Body of pancreas (tissue), 4 donors: ENCODE measurements at regions not wholly inside any gene's neighbourhood (a gene's known extent, or its start where the extent isn't known, plus 50 kb on each side); places are given as distances from the start of the nearest gene placed in this dataset.

Source experiments
- ATAC-seq: fragments of 150-250 bp; one replicate; pipeline ENCODE4 v1.9.1; 2016
- DNase-seq, 4 donors: peaks; one replicate each; pipeline ENCODE4 v3.0.0-alpha.2; 2019
- H3K27ac ChIP-seq, 4 donors: fragments of 200-600 bp; sonication (generic); 1 replicate in 3 of 4; 2 replicates in 1 of 4; pipeline versions ENCODE4 v1.5.1 to v1.6.1; 2016 to 2019; ENCODE audit warnings: mild to moderate bottlenecking in 1 of 4, mixed read lengths in 1 of 4, moderate library complexity in 1 of 4
- H3K27me3 ChIP-seq, 2 donors: fragments of 200-600 bp; sonication (generic); one replicate each; pipeline ENCODE4 v1.6.0; 2016; ENCODE audit warnings: mild to moderate bottlenecking in 1 of 2
- H3K36me3 ChIP-seq, 2 donors: fragments of 200-600 bp; sonication (generic); replicated peaks in 1 of 2; 2 replicates each; pipeline ENCODE4 v1.5.1; 2016; ENCODE audit warnings: low read depth in 2 of 2; ENCODE audit not compliant: insufficient read depth in 1 of 2
- H3K4me1 ChIP-seq: fragments of 200-600 bp; sonication (generic); one replicate; pipeline ENCODE4 v1.6.0; 2016
- H3K4me3 ChIP-seq, 2 donors: fragments of 200-600 bp; sonication (generic); 1 replicate in 1 of 2; 2 replicates in 1 of 2; pipeline ENCODE4 v1.5.1; 2016 to 2019
- H3K9me3 ChIP-seq, 3 donors: fragments of 200-600 bp; sonication (generic); 1 replicate in 2 of 3; 2 replicates in 1 of 3; pipeline ENCODE4 v1.5.1; 2016
- POLR2A ChIP-seq, 3 donors: fragments of 450-650 bp; IDR thresholded peaks; one replicate each; pipeline ENCODE4 v1.6.1; 2016; ENCODE audit warnings: antibody characterized with exemption in 3 of 3, mild to moderate bottlenecking in 2 of 3
- WGBS, 2 donors: methylation state at CpG; one replicate each; pipeline ENCODE4 v1.1.5; 2017; 5-methylcytosine and 5-hydroxymethylcytosine counted together
- intact Hi-C: fragments of 100-400 bp; cut with DNase I; formaldehyde crosslinking; loops from one replicate; pipeline ENCODE4 v1.15.1; 2023
- TF ChIP-seq, protein P1 (sequence below), 7 experiments: fragments of 450-650 bp in 4 of 7; fragments of 200-600 bp in 3 of 7; sonication (generic) in 3 of 7; IDR thresholded peaks; one replicate each; pipeline ENCODE4 v1.5.1; 2016 to 2019; ENCODE audit warnings: antibody characterized with exemption in 7 of 7

GRCh38 chr10:6748029-6748428 lies 168.0 kb upstream of the PRKCQ start:
- 64 to 73% methylated on average over 3 of the region's 3 CpGs for WGBS, 2 donors
- no peak for ATAC-seq
- intact Hi-C loops: no loop called here

GRCh38 chr10:6746782-6747181 lies 166.7 kb upstream of the PRKCQ start:
- DNase-seq (no peak), ATAC-seq (no peak)
- Histone ChIP-seq H3K27me3 (no peaks in the 10 kb centered on the region), H3K9me3 (no peaks in the 10 kb centered on the region), H3K27ac (no peak overlapping the region), H3K36me3 (no peaks in the 10 kb centered on the region), H3K4me1 (no peaks in the 10 kb centered on the region), H3K4me3 (no peak overlapping the region)
- 49 to 61% methylated on average over 4 to 5 of the region's 5 CpGs for WGBS, 2 donors
- TF ChIP-seq POLR2A (IDR thresholded peaks at IDR 0.05): no peak
- TF ChIP-seq, protein P1, sequence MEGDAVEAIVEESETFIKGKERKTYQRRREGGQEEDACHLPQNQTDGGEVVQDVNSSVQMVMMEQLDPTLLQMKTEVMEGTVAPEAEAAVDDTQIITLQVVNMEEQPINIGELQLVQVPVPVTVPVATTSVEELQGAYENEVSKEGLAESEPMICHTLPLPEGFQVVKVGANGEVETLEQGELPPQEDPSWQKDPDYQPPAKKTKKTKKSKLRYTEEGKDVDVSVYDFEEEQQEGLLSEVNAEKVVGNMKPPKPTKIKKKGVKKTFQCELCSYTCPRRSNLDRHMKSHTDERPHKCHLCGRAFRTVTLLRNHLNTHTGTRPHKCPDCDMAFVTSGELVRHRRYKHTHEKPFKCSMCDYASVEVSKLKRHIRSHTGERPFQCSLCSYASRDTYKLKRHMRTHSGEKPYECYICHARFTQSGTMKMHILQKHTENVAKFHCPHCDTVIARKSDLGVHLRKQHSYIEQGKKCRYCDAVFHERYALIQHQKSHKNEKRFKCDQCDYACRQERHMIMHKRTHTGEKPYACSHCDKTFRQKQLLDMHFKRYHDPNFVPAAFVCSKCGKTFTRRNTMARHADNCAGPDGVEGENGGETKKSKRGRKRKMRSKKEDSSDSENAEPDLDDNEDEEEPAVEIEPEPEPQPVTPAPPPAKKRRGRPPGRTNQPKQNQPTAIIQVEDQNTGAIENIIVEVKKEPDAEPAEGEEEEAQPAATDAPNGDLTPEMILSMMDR (IDR thresholded peaks at IDR 0.05): no peak
- intact Hi-C loops: no loop called here

More at GRCh38 chr10:6748029-6748428, 168.0 kb upstream of the PRKCQ start:
- H3K36me3 ChIP-seq: no peaks in the 10 kb centered on the region
- no peak overlapping the region for H3K4me3 ChIP-seq
- no peak for TF ChIP-seq POLR2A (IDR thresholded peaks at IDR 0.05)
- TF ChIP-seq, protein P1 (IDR thresholded peaks at IDR 0.05): no peak
- no peaks in the 10 kb centered on the region for H3K9me3 ChIP-seq
- H3K4me1 ChIP-seq: no peaks in the 10 kb centered on the region
- H3K27ac ChIP-seq: no peak overlapping the region
- no peaks in the 10 kb centered on the region for H3K27me3 ChIP-seq
- DNase-seq: no peak

DNA sequence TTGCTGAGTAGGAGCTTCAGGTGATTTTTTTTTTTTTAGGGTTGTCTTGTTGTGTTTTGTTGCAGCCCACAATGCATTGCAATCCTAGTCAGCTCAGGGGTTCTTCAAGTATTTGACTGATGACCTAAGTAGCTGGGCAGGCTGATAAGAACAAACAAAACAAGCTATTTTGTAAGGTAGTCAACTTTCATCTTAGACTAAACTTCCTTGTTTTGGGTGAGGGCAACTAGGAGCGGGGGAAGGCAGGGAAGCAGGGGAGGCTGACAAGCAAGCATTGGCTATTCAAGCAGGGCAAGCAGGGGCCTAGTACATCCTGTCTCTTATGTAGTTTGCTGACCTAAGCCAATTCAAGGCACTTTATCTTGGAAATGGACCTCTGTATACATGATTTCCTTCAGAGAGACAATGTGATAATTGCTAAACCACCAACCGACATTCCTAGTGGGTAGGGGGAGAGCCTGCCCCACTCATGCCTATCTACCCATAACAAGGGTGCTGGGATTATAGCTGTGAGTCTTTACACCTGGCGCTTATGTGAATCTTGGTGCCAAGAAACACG lies 163.3 kb upstream of the PRKCQ start:
- TF ChIP-seq, protein P1 (IDR thresholded peaks at IDR 0.05): no peak
- no peak for TF ChIP-seq POLR2A (IDR thresholded peaks at IDR 0.05)
- H3K9me3 ChIP-seq: no peaks in the 10 kb centered on the region
- no peaks in the 10 kb centered on the region for H3K27me3 ChIP-seq
- ATAC-seq (no peak), DNase-seq (no peak)
- intact Hi-C loops: no loop called here
- no peaks in the 10 kb centered on the region for H3K36me3 ChIP-seq
- WGBS, 2 donors: 55 to 68% methylated on average over 4 of the region's 4 CpGs
- H3K27ac ChIP-seq: no peak overlapping the region
- H3K4me1 ChIP-seq: no peaks in the 10 kb centered on the region
- H3K4me3 ChIP-seq: no peak overlapping the region

DNA sequence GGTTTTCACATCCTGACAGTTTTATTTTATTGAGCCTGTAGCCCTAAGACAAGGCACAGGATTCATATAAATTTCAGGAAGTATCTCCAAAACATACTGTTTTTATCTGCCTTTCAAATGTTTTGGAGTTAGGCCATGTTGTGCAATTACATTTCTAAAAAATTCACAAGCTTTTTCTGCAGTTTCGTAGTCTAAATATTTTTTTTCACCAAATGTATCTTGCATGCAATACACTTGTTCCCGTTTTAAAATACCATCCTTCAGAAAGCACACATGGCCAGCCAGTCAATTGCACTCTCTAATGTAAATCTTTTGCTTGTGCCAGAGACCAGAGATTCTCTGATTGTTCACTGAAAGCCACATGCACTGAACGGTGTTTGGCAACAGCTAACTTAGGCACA lies 161.5 kb upstream of the PRKCQ start:
- TF ChIP-seq POLR2A (IDR thresholded peaks at IDR 0.05): no peak
- TF ChIP-seq, protein P1 (IDR thresholded peaks at IDR 0.05): no peak
- no peaks in the 10 kb centered on the region for H3K36me3 ChIP-seq
- ATAC-seq: no peak
- no peak overlapping the region for H3K4me3 ChIP-seq
- no peaks in the 10 kb centered on the region for H3K9me3 ChIP-seq
- WGBS, 2 donors: 25 to 35% methylated on average over 3 of the region's 3 CpGs
- no peak overlapping the region for H3K27ac ChIP-seq
- DNase-seq: no peak
- intact Hi-C loops: no loop called here
- peaks cover 5% of the 10 kb centered on the region for H3K4me1 ChIP-seq
- H3K27me3 ChIP-seq: no peaks in the 10 kb centered on the region

DNA sequence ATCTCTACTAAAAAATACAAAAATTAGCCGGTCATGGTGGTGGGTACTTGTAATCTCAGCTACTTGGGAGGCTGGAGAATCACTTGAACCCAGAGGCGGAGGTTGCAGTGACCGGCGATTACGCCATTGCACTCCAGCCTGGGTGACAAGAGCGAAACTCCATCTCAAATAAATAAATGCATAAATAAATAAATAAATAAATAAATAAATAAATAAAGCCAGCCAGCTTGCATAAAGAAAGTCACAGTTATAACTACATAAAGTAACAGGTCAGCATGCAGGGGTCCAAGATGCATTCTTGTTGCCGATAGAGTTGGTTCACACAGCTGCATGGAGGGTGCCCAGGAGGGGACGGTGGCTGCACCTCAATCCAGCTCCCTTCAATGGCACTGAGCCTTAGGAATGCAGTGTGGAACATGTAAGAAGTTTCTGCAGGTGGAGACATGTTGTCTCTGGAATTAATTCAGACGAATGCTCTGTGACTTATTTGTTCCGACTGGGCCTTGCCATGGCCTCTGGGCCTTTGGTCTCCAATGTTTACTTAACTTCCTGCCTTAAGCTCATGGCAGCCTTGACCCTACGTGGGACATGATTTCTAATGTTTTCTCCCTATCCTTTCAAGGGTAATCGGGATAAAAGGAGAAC lies 159.6 kb upstream of the PRKCQ start:
- Histone ChIP-seq H3K27me3 (no peaks in the 10 kb centered on the region), H3K4me3 (no peak overlapping the region), H3K36me3 (no peaks in the 10 kb centered on the region), H3K4me1 (peaks cover 12% of the 10 kb centered on the region), H3K27ac (no peak overlapping the region), H3K9me3 (no peaks in the 10 kb centered on the region)
- TF ChIP-seq POLR2A (IDR thresholded peaks at IDR 0.05): no peak
- TF ChIP-seq, protein P1 (IDR thresholded peaks at IDR 0.05): no peak
- ATAC-seq: no peak
- 68 to 72% methylated on average over 11 to 12 of the region's 12 CpGs for WGBS, 2 donors
- intact Hi-C loops: no loop called here
- no peak for DNase-seq
